ENCODE measurements at regions not wholly inside any gene's neighbourhood (a gene's known extent, or its start where the extent isn't known, plus 50 kb on each side); places are given as distances from the start of the nearest gene placed in this dataset.
"Not testable (repeated sequence)": the region's sequence is repeated elsewhere in the genome, so short reads cannot be mapped to it uniquely, and the experiment has no call there.

GRCh38 chr5:50343715-50344114, 97.4 kb downstream of the EMB start:
- H3K36me3 Mint-ChIP-seq: no peaks in the 10 kb centered on the region
- H3K4me1 Mint-ChIP-seq (ENCODE audit: low read depth): no peaks in the 10 kb centered on the region
- intact Hi-C loops (cut with micrococcal nuclease): no loop called here
- ChIA-PET CTCF (no interaction called here), POLR2A (no interaction called here)
- H3K4me3 Mint-ChIP-seq: no peak overlapping the region
- H3K9me3 Mint-ChIP-seq: no peaks in the 10 kb centered on the region
- H3K27me3 Mint-ChIP-seq: no peaks in the 10 kb centered on the region
- DNase-seq: no peak
- H3K27ac Mint-ChIP-seq: no peak overlapping the region

GRCh38 chr5:50340757-50341156, 100.3 kb downstream of the EMB start:
- no peak for DNase-seq
- ChIA-PET CTCF (no interaction called here), POLR2A (no interaction called here)
- Mint-ChIP-seq H3K36me3 (peaks cover 1% of the 10 kb centered on the region), H3K27me3 (no peaks in the 10 kb centered on the region), H3K4me1 (ENCODE audit: low read depth) (no peaks in the 10 kb centered on the region), H3K27ac (no peak overlapping the region), H3K4me3 (no peak overlapping the region), H3K9me3 (peaks cover under 1% of the 10 kb centered on the region)
- intact Hi-C loops (cut with micrococcal nuclease): no loop called here

- CTCF ChIA-PET; POLR2A ChIA-PET; H3K4me3 Mint-ChIP-seq; H3K27ac Mint-ChIP-seq; intact Hi-C loops (cut with micrococcal nuclease); H3K27me3 Mint-ChIP-seq; DNase-seq: not testable (repeated sequence)
- Mint-ChIP-seq H3K36me3 (peaks cover 13% of the 10 kb centered on the region), H3K4me1 (ENCODE audit: low read depth) (peaks cover 13% of the 10 kb centered on the region), H3K9me3 (peaks cover 20% of the 10 kb centered on the region)
Measured at GRCh38 chr5:50330633-50331032, 110.5 kb downstream of the EMB start.

DNA sequence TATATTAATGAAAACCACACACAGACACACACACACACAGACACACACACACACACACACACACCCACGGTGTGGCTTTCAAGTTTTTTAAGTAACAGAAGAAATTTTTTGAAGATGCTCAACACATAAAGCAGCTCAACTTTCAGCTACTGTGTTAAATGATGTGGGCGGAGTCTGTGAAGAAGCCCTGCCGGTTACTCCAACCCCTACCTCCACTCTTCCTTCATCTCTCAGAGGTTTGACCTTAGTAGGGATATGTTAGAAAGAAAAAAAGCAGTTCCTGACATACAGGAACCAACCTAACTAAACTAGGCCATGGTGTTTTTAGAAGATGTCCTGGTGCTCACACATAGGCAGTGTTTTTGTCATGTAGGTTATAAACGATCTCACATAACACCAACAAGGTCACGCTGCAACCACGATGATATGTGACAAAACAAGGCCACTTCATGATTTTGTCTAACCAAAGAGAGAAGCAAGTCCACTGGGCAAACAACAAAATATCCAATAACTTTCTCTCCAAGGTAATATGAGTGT, 112.8 kb downstream of the EMB start:
- Mint-ChIP-seq H3K9me3 (peaks cover 16% of the 10 kb centered on the region), H3K4me1 (ENCODE audit: low read depth) (peaks cover 13% of the 10 kb centered on the region), H3K27me3 (no peaks in the 10 kb centered on the region), H3K36me3 (peaks cover 10% of the 10 kb centered on the region), H3K27ac (no peak overlapping the region), H3K4me3 (no peak overlapping the region)
- ChIA-PET CTCF (no interaction called here), POLR2A (no interaction called here)
- DNase-seq: no peak
- intact Hi-C loops (cut with micrococcal nuclease): no loop called here

DNA sequence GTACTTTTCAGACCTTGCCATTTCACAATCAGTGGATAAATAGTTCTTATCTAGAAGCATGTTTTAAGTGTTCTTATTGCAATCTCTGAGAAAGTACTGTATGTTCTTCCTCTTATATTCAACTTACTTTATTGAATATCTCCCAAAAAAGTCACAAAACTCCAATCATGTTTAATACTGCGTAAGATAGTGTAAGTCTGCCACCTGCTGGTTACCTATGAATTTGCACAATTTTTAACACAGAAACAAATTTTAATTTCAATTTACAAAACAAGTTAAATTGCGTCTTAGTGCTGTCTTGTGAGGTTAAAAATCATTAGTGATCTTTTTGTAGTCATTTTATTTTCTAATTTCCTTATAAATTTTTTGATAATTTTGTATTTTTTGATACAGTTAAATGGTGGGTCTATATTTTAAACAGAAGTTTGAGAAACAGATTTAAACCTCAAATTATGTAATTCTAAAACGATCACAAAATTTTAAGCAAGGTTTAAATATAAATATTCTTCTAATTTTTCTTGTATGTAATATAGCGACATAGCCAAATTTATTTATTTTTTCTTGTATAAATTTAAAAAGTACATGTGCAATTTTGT, 115.8 kb downstream of the EMB start:
- no peak overlapping the region for H3K4me3 Mint-ChIP-seq
- peaks cover 13% of the 10 kb centered on the region for H3K4me1 Mint-ChIP-seq (ENCODE audit: low read depth)
- intact Hi-C loops (cut with micrococcal nuclease): loop anchor here (2.0 kb wide), 1 partner anchor 425 kb away; no protein-coding TSS in a partner anchor
- DNase-seq: no peak
- no peak overlapping the region for H3K27ac Mint-ChIP-seq
- ChIA-PET POLR2A (no interaction called here), CTCF (interaction anchor here (0.7 to 1.0 kb wide), 2 partner anchors 188 to 668 kb away, joined by 3 read pairs; no protein-coding TSS in a partner anchor)
- H3K9me3 Mint-ChIP-seq: peaks cover 3% of the 10 kb centered on the region
- H3K36me3 Mint-ChIP-seq: peaks cover 6% of the 10 kb centered on the region
- no peaks in the 10 kb centered on the region for H3K27me3 Mint-ChIP-seq

- H3K27ac Mint-ChIP-seq: no peak overlapping the region
Measured at GRCh38 chr5:50320131-50320749, 120.8 kb downstream of the EMB start.

DNA sequence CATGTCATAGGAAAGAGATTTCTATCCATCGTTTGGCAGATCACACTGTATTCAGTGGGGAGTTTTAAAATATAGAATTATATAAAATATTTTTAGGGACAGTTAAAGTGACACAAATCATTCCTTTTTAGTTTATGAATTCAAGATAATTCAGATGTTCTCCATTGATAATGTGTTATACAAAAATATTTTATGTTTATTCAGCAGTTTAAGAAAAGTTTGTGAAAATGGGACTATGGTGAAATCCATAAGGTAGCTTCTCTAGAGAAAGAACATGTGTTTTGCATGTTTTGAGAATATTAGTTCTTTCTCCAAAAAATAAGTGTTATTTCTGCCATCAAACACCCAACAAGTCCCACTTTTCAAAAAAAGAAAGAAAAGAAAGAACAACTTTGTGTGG, 122.9 kb downstream of the EMB start:
- intact Hi-C loops (cut with micrococcal nuclease): no loop called here
- DNase-seq: no peak
- Mint-ChIP-seq H3K27ac (no peak overlapping the region), H3K36me3 (no peaks in the 10 kb centered on the region), H3K4me1 (ENCODE audit: low read depth) (no peaks in the 10 kb centered on the region), H3K4me3 (no peak overlapping the region), H3K27me3 (no peaks in the 10 kb centered on the region), H3K9me3 (no peaks in the 10 kb centered on the region)
- ChIA-PET CTCF (no interaction called here), POLR2A (no interaction called here)

More at GRCh38 chr5:50320131-50320749, 120.8 kb downstream of the EMB start:
- POLR2A ChIA-PET: interaction anchor here (0.8 kb wide), 1 partner anchor 53 kb away, joined by 3 read pairs; no protein-coding TSS in a partner anchor
- DNase-seq: no peak
- intact Hi-C loops (cut with micrococcal nuclease): no loop called here
- Mint-ChIP-seq H3K27me3 (no peaks in the 10 kb centered on the region), H3K4me1 (ENCODE audit: low read depth) (no peaks in the 10 kb centered on the region), H3K4me3 (no peak overlapping the region), H3K36me3 (no peaks in the 10 kb centered on the region), H3K9me3 (no peaks in the 10 kb centered on the region)
- CTCF ChIA-PET: no interaction called here

DNA sequence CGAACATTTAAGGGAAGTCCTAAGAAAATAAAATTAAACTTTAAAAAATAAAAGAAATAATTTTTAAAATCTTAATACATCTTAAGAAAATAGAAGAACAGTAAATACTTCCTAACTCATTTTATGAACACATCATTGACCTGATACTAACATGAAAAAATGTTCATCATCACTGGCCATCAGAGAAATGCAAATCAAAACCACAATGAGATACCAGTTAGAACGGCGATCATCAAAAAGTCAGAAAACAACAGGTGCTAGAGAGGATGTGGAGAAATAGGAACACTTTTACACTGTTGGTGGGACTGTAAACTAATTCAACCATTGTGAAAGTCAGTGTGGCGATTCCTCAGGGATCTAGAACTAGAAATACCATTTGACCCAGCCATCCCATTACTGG, 134.6 kb downstream of the EMB start:
- DNase-seq; H3K4me3 Mint-ChIP-seq; H3K27me3 Mint-ChIP-seq; H3K27ac Mint-ChIP-seq; H3K4me1 Mint-ChIP-seq (ENCODE audit: low read depth); POLR2A ChIA-PET; intact Hi-C loops (cut with micrococcal nuclease); CTCF ChIA-PET; H3K36me3 Mint-ChIP-seq: not testable (repeated sequence)
- peaks cover 10% of the 10 kb centered on the region for H3K9me3 Mint-ChIP-seq

DNA sequence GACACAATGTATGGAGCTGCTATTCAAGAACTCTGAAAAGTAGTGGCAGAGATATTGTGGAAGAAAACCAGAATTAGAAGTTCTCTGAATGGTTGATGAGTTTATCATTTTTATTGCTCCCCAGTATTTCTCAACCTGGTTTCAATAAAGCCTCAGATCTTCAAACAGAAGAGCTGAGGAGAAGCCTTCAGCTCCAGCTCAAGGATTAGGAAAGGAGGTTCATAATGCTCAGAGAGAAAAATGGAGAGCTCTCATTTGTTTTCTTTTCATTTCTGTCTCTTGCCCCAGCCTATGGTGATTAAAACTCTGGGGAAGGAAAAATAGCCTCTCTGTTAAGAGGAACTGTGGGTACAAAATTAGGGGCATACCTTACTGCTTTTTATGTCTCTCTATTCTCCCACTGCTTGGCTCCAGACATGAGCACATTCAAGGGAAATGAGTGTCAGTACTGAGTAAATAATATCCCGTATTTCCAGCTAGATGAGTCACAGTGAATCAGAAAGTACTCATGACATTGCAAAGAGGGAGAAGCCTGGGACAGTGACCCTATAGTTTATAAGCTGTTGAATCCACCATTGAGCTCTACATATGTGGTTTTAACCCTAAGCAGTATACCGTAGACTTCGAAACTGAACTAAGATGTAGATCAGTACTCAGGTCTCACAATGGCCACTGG, 138.1 kb downstream of the EMB start:
- Mint-ChIP-seq H3K27me3 (no peaks in the 10 kb centered on the region), H3K4me1 (ENCODE audit: low read depth) (no peaks in the 10 kb centered on the region), H3K27ac (no peak overlapping the region), H3K36me3 (peaks cover 7% of the 10 kb centered on the region), H3K4me3 (no peak overlapping the region), H3K9me3 (peaks cover 14% of the 10 kb centered on the region)
- CTCF ChIA-PET: no interaction called here
- intact Hi-C loops (cut with micrococcal nuclease): no loop called here
- POLR2A ChIA-PET: no interaction called here
- DNase-seq: no peak

- DNase-seq: no peak
- ChIA-PET POLR2A (no interaction called here), CTCF (no interaction called here)
Measured at GRCh38 chr5:50301756-50302155, 139.3 kb downstream of the EMB start.

GRCh38 chr5:50300878-50301277, 140.2 kb downstream of the EMB start:
- no peaks in the 10 kb centered on the region for H3K4me1 Mint-ChIP-seq (ENCODE audit: low read depth)
- no peak for DNase-seq
- CTCF ChIA-PET: no interaction called here
- no peaks in the 10 kb centered on the region for H3K27me3 Mint-ChIP-seq
- peaks cover 6% of the 10 kb centered on the region for H3K9me3 Mint-ChIP-seq
- intact Hi-C loops (cut with micrococcal nuclease): no loop called here
- H3K27ac Mint-ChIP-seq: no peak overlapping the region
- POLR2A ChIA-PET: no interaction called here
- H3K36me3 Mint-ChIP-seq: peaks cover 9% of the 10 kb centered on the region
- H3K4me3 Mint-ChIP-seq: no peak overlapping the region

More at GRCh38 chr5:50301756-50302155, 139.3 kb downstream of the EMB start:
- peaks cover 7% of the 10 kb centered on the region for H3K9me3 Mint-ChIP-seq
- peaks cover 9% of the 10 kb centered on the region for H3K36me3 Mint-ChIP-seq
- no peak overlapping the region for H3K4me3 Mint-ChIP-seq
- intact Hi-C loops (cut with micrococcal nuclease): no loop called here
- H3K27me3 Mint-ChIP-seq: no peaks in the 10 kb centered on the region
- H3K27ac Mint-ChIP-seq: no peak overlapping the region
- no peaks in the 10 kb centered on the region for H3K4me1 Mint-ChIP-seq (ENCODE audit: low read depth)

DNA sequence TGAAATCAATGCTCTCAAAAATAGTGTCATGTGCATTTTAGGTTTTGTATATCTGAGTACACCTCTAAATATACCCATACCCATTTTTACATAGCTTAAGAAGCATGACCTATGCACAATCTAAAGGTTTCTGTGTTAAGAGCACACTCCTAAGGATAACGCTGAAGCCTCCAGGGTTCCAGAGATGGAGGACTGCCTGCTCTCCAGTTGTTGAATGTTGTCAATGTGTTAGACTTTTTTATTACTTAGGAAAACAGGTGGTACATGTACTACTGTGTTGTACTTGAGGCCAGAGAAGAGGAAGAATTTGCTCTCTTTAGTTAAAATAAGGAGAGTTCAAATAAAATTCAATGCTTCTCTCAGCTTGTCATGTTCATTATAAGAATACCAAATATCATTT, 141.2 kb downstream of the EMB start:
- POLR2A ChIA-PET: no interaction called here
- Mint-ChIP-seq H3K27ac (no peak overlapping the region), H3K4me1 (ENCODE audit: low read depth) (no peaks in the 10 kb centered on the region), H3K4me3 (no peak overlapping the region), H3K36me3 (peaks cover 11% of the 10 kb centered on the region), H3K27me3 (peaks cover 1% of the 10 kb centered on the region), H3K9me3 (peaks cover 10% of the 10 kb centered on the region)
- CTCF ChIA-PET: no interaction called here
- intact Hi-C loops (cut with micrococcal nuclease): no loop called here
- DNase-seq: no peak
